SU-DHL-6 (cell line): ENCODE measurements at regions not wholly inside any gene's neighbourhood (a gene's known extent, or its start where the extent isn't known, plus 50 kb on each side); places are given as distances from the start of the nearest gene placed in this dataset.

ENCODE experiments used
- CTCF ChIP-seq: fragments of 200-600 bp; sonication (generic); IDR thresholded peaks from one replicate; pipeline ENCODE4 v1.5.1; 2017; ENCODE audit warnings: antibody characterized with exemption, mild to moderate bottlenecking, low read length, moderate library complexity; ENCODE audit not compliant: insufficient read depth, poor library complexity, severe bottlenecking
- EZH2phosphoT487 ChIP-seq: fragments of 200-600 bp; sonication (generic), shearing (Covaris generic); conservative IDR thresholded peaks from 2 replicates; pipeline ENCODE4 v1.6.1; 2018; ENCODE audit warnings: mild to moderate bottlenecking, antibody characterized with exemption, low read length, moderate library complexity, mixed read lengths

GRCh38 chr5:38655691-38656090, 99.2 kb upstream of the LIFR start:
- TF ChIP-seq CTCF = no peak
- no peak for TF ChIP-seq EZH2phosphoT487
